HG03342 (cell line): ENCODE measurements at regions not wholly inside any gene's neighbourhood (a gene's known extent, or its start where the extent isn't known, plus 50 kb on each side); places are given as distances from the start of the nearest gene placed in this dataset.

Experiments used
- ATAC-seq: cut with Tn5 transposase; IDR thresholded peaks from one replicate; pipeline ENCODE4 v1.9.1; 2021; ENCODE audit warnings: mild to moderate bottlenecking, moderate library complexity; ENCODE audit not compliant: unreplicated experiment

GRCh38 chr12:77630790-77631445, 199.8 kb upstream of the NAV3 start:
- no peak for ATAC-seq

GRCh38 chr12:77630344-77630743, 200.3 kb upstream of the NAV3 start:
- ATAC-seq: no peak

- no peak for ATAC-seq
Measured at GRCh38 chr12:77629141-77629540, 201.6 kb upstream of the NAV3 start.

- no peak for ATAC-seq
Measured at GRCh38 chr12:77625441-77625840, 205.3 kb upstream of the NAV3 start.

GRCh38 chr12:77619425-77619824, 211.3 kb upstream of the NAV3 start:
- ATAC-seq: no peak

- no peak for ATAC-seq
Measured at GRCh38 chr12:77617818-77618217, 212.9 kb upstream of the NAV3 start.

GRCh38 chr12:77615332-77615731, 215.4 kb upstream of the NAV3 start:
- no peak for ATAC-seq

- ATAC-seq: no peak
Measured at GRCh38 chr12:77613411-77613810, 217.3 kb upstream of the NAV3 start.

- ATAC-seq: no peak
Measured at GRCh38 chr12:77610446-77610845, 220.2 kb upstream of the NAV3 start.

- no peak for ATAC-seq
Measured at GRCh38 chr12:77609016-77609415, 221.7 kb upstream of the NAV3 start.

GRCh38 chr12:77608271-77608824, 222.3 kb upstream of the NAV3 start:
- no peak for ATAC-seq

- ATAC-seq: peak; percentile 51
Measured at GRCh38 chr12:77606348-77606747, 224.3 kb upstream of the NAV3 start.

- no peak for ATAC-seq
Measured at GRCh38 chr12:77603946-77604345, 226.7 kb upstream of the NAV3 start.

- peak; percentile 40 for ATAC-seq
Measured at GRCh38 chr12:77601069-77601468, 229.6 kb upstream of the NAV3 start.

GRCh38 chr12:77600468-77600843, 230.2 kb upstream of the NAV3 start:
- no peak for ATAC-seq

- peak; percentile 73 for ATAC-seq
Measured at GRCh38 chr12:77599782-77600467, 230.8 kb upstream of the NAV3 start.

- ATAC-seq: no peak
Measured at GRCh38 chr12:77594366-77594765, 236.3 kb upstream of the NAV3 start.

GRCh38 chr12:77592836-77593235, 237.9 kb upstream of the NAV3 start:
- ATAC-seq: no peak

- ATAC-seq: no peak
Measured at GRCh38 chr12:77591959-77592743, 238.5 kb upstream of the NAV3 start.

- no peak for ATAC-seq
Measured at GRCh38 chr12:77590306-77590705, 240.4 kb upstream of the NAV3 start.

- ATAC-seq: no peak
Measured at GRCh38 chr12:77584860-77585259, 245.8 kb upstream of the NAV3 start.
